ENCODE measurements at regions not wholly inside any gene's neighbourhood (a gene's known extent, or its start where the extent isn't known, plus 50 kb on each side); places are given as distances from the start of the nearest gene placed in this dataset.

- TF ChIP-seq CTCF (IDR thresholded peaks at IDR 0.05): no peak
- no peaks in the 10 kb centered on the region for H3K36me3 ChIP-seq (ENCODE audit: insufficient read depth in 1 of 2, low read depth in 1 of 2)
- intact Hi-C loops (cut with DNase I): no loop called here
- H3K9me3 ChIP-seq: no peaks in the 10 kb centered on the region
- H3K4me3 ChIP-seq: no peak overlapping the region
- DNase-seq (no peak), ATAC-seq (no peak)
- H3K4me1 ChIP-seq: peaks cover 4% of the 10 kb centered on the region
- no peak overlapping the region for H3K27ac ChIP-seq
- H3K27me3 ChIP-seq (ENCODE audit: insufficient read depth in 3 of 3, low read length in 2 of 3): no peaks in the 10 kb centered on the region
- 21 to 55% (median 34%) methylated on average over 2 of the region's 2 CpGs for WGBS, 3 donors
Observed at GRCh38 chr9:86549401-86549811, 195.2 kb upstream of the TUT7 start.

- Histone ChIP-seq H3K4me3 (no peak overlapping the region), H3K9me3 (no peaks in the 10 kb centered on the region), H3K27me3 (ENCODE audit: insufficient read depth in 3 of 3, low read length in 2 of 3) (no peaks in the 10 kb centered on the region), H3K36me3 (ENCODE audit: insufficient read depth in 1 of 2, low read depth in 1 of 2) (no peaks in the 10 kb centered on the region), H3K4me1 (peaks cover 4% of the 10 kb centered on the region), H3K27ac (no peak overlapping the region)
- intact Hi-C loops (cut with DNase I): no loop called here
- 82 to 84% (median 83%) methylated on average over 4 of the region's 4 CpGs for WGBS, 3 donors
- no peak for ATAC-seq
- TF ChIP-seq CTCF (IDR thresholded peaks at IDR 0.05): no peak
- no peak for DNase-seq
Observed at GRCh38 chr9:86548220-86548619, 194.0 kb upstream of the TUT7 start.

GRCh38 chr9:86547571-86547970 is 193.4 kb upstream of the TUT7 start:
- intact Hi-C loops (cut with DNase I): no loop called here
- peak overlapping the region; percentile 10 for H3K27ac ChIP-seq

GRCh38 chr9:86546712-86547111 is 192.5 kb upstream of the TUT7 start:
- Histone ChIP-seq H3K4me1 (peaks cover 4% of the 10 kb centered on the region), H3K27ac (peak overlapping the region; percentile 15), H3K9me3 (no peaks in the 10 kb centered on the region), H3K36me3 (ENCODE audit: insufficient read depth in 1 of 2, low read depth in 1 of 2) (no peaks in the 10 kb centered on the region), H3K27me3 (ENCODE audit: insufficient read depth in 3 of 3, low read length in 2 of 3) (no peaks in the 10 kb centered on the region), H3K4me3 (no peak overlapping the region)
- ATAC-seq: peak; percentile 68 to 91 (median 83)
- intact Hi-C loops (cut with DNase I): no loop called here
- TF ChIP-seq CTCF (IDR thresholded peaks at IDR 0.05): no peak
- 15 to 29% (median 18%) methylated on average over 5 of the region's 5 CpGs for WGBS, 3 donors
- DNase-seq: peak; percentile 23 to 72

More at GRCh38 chr9:86547571-86547970, 193.4 kb upstream of the TUT7 start:
- H3K9me3 ChIP-seq: no peaks in the 10 kb centered on the region
- ATAC-seq: peak in 1 of 4 donors; percentile 22
- H3K36me3 ChIP-seq (ENCODE audit: insufficient read depth in 1 of 2, low read depth in 1 of 2): no peaks in the 10 kb centered on the region
- DNase-seq: no peak
- no peak for TF ChIP-seq CTCF (IDR thresholded peaks at IDR 0.05)
- peaks cover 4% of the 10 kb centered on the region for H3K4me1 ChIP-seq
- H3K27me3 ChIP-seq (ENCODE audit: insufficient read depth in 3 of 3, low read length in 2 of 3): no peaks in the 10 kb centered on the region
- no peak overlapping the region for H3K4me3 ChIP-seq

- DNase-seq (no peak), ATAC-seq (no peak)
- Histone ChIP-seq H3K9me3 (no peaks in the 10 kb centered on the region), H3K27me3 (ENCODE audit: insufficient read depth in 3 of 3, low read length in 2 of 3) (no peaks in the 10 kb centered on the region), H3K4me1 (peaks cover 4% of the 10 kb centered on the region), H3K27ac (no peak overlapping the region), H3K36me3 (ENCODE audit: insufficient read depth in 1 of 2, low read depth in 1 of 2) (no peaks in the 10 kb centered on the region), H3K4me3 (no peak overlapping the region)
- WGBS, 3 donors: 31 to 38% (median 32%) methylated on average over 2 of the region's 2 CpGs
- intact Hi-C loops (cut with DNase I): no loop called here
- TF ChIP-seq CTCF (IDR thresholded peaks at IDR 0.05): no peak
Observed at GRCh38 chr9:86545090-86545489, 190.9 kb upstream of the TUT7 start.
